Astrocyte (in vitro differentiated cells and primary cell): ENCODE measurements at regions not wholly inside any gene's neighbourhood (a gene's known extent, or its start where the extent isn't known, plus 50 kb on each side); places are given as distances from the start of the nearest gene placed in this dataset.

Experiments used
- DNase-seq: peaks from one replicate; pipeline ENCODE4 v3.0.0-alpha.2; 2010; ENCODE audit warnings: low read depth
- FAIRE-seq: peaks from 2 replicates; lab custom pipeline; 2011; peaks lifted over from hg19 to GRCh38; lab: Jason Lieb, UNC
- H2AFZ ChIP-seq: 2 replicates; pipeline ENCODE4 v1.6.0; 2012; ENCODE audit warnings: low read depth, low read length, inconsistent platforms
- H3K27ac ChIP-seq: 2 replicates; pipeline ENCODE4 v1.5.1; 2011; ENCODE audit warnings: low read depth, low read length, inconsistent platforms
- H3K27me3 ChIP-seq: 2 replicates; pipeline ENCODE4 v1.6.0; 2011; ENCODE audit warnings: low read length, inconsistent platforms; ENCODE audit not compliant: insufficient read depth
- H3K36me3 ChIP-seq: 2 replicates; pipeline ENCODE4 v1.5.1; 2011; ENCODE audit warnings: low read length, inconsistent platforms; ENCODE audit not compliant: insufficient read depth
- H3K4me1 ChIP-seq: 2 replicates; pipeline ENCODE4 v1.5.1; 2011; ENCODE audit warnings: low read length, inconsistent platforms; ENCODE audit not compliant: insufficient read depth
- H3K4me2 ChIP-seq: 2 replicates; pipeline ENCODE4 v1.6.0; 2012; ENCODE audit warnings: low read length, inconsistent platforms
- H3K4me3 ChIP-seq: 2 replicates; pipeline ENCODE4 v1.5.1; 2011; ENCODE audit warnings: low read depth, mild to moderate bottlenecking, low read length, inconsistent platforms; ENCODE audit not compliant: insufficient read depth
- H3K79me2 ChIP-seq: 2 replicates; pipeline ENCODE4 v1.6.0; 2012; ENCODE audit warnings: mild to moderate bottlenecking, low read length, inconsistent platforms; ENCODE audit not compliant: insufficient read depth
- H3K9ac ChIP-seq: 2 replicates; pipeline ENCODE4 v1.6.0; 2012; ENCODE audit warnings: mild to moderate bottlenecking, low read length, inconsistent platforms
- H3K9me3 ChIP-seq: 2 replicates; pipeline ENCODE4 v1.5.1; 2012; ENCODE audit warnings: low read depth, mild to moderate bottlenecking, low read length, inconsistent platforms; ENCODE audit not compliant: insufficient read depth
- H4K20me1 ChIP-seq: 2 replicates; pipeline ENCODE4 v1.6.0; 2012; ENCODE audit warnings: low read length, inconsistent platforms; ENCODE audit not compliant: insufficient read depth
- H3K27ac Mint-ChIP-seq: one replicate; pipeline ENCODE4 v1.8.0; 2021; ENCODE audit warnings: mild to moderate bottlenecking, mixed read lengths; ENCODE audit not compliant: unreplicated experiment
- H3K27me3 Mint-ChIP-seq: one replicate; pipeline ENCODE4 v1.8.0; 2021; ENCODE audit warnings: low read depth, mixed read lengths; ENCODE audit not compliant: unreplicated experiment
- H3K36me3 Mint-ChIP-seq: one replicate; pipeline ENCODE4 v1.8.0; 2021; ENCODE audit warnings: low read depth, mixed read lengths; ENCODE audit not compliant: unreplicated experiment
- H3K4me1 Mint-ChIP-seq: one replicate; pipeline ENCODE4 v1.8.0; 2021; ENCODE audit warnings: low read depth, mixed read lengths; ENCODE audit not compliant: unreplicated experiment
- H3K4me3 Mint-ChIP-seq: one replicate; pipeline ENCODE4 v1.8.0; 2021; ENCODE audit warnings: mild to moderate bottlenecking, moderate library complexity, mixed read lengths; ENCODE audit not compliant: unreplicated experiment
- H3K9me3 Mint-ChIP-seq: one replicate; pipeline ENCODE4 v1.8.0; 2021; ENCODE audit warnings: mild to moderate bottlenecking, mixed read lengths; ENCODE audit not compliant: unreplicated experiment
- EZH2 ChIP-seq: IDR thresholded peaks from 2 replicates; pipeline ENCODE4 v1.6.1; 2012; ENCODE audit warnings: mild to moderate bottlenecking, low read length, inconsistent platforms; ENCODE audit not compliant: insufficient read depth
- TF ChIP-seq, protein P1 (sequence below): IDR thresholded peaks from 2 replicates; pipeline ENCODE4 v1.5.1; 2011; ENCODE audit warnings: low read depth, mild to moderate bottlenecking, inconsistent platforms, low read length, moderate library complexity; ENCODE audit not compliant: insufficient read depth

DNA sequence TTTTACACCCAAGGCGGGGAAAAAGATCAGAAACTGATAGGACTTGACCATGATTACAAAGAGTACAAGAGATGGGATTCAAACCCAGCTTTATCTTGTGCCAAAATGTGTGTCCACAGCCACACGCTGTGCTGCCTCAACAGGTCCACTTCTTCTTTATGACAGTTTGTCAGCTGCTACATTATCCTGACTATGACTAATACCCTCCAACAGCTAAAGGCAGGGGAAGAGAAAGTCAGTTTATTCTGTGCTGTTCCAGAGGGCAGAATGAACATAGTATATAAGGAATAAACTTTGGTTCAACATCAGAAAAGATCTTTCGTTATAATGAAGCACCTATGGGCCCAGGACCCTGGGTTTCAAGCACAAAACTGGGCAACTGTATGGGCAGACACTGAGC lies 668.2 kb upstream of the TENM4 start:
- no peak overlapping the region for H3K9ac ChIP-seq
- FAIRE-seq, result no peak
- H3K36me3 ChIP-seq, result no peaks in the 10 kb centered on the region
- H3K9me3 Mint-ChIP-seq, result peaks cover 3% of the 10 kb centered on the region
- no peak overlapping the region for H3K27ac ChIP-seq
- DNase-seq, result peak; percentile 13
- H3K27ac Mint-ChIP-seq, result peak overlapping the region; percentile 19
- peaks cover 10% of the 10 kb centered on the region for H3K4me1 Mint-ChIP-seq
- no peaks in the 10 kb centered on the region for H4K20me1 ChIP-seq
- no peaks in the 10 kb centered on the region for H3K79me2 ChIP-seq
- no peaks in the 10 kb centered on the region for H3K27me3 ChIP-seq
- H3K4me2 ChIP-seq, result no peak overlapping the region
- no peak overlapping the region for H3K4me3 ChIP-seq
- TF ChIP-seq EZH2, result no peak
- TF ChIP-seq, protein P1, sequence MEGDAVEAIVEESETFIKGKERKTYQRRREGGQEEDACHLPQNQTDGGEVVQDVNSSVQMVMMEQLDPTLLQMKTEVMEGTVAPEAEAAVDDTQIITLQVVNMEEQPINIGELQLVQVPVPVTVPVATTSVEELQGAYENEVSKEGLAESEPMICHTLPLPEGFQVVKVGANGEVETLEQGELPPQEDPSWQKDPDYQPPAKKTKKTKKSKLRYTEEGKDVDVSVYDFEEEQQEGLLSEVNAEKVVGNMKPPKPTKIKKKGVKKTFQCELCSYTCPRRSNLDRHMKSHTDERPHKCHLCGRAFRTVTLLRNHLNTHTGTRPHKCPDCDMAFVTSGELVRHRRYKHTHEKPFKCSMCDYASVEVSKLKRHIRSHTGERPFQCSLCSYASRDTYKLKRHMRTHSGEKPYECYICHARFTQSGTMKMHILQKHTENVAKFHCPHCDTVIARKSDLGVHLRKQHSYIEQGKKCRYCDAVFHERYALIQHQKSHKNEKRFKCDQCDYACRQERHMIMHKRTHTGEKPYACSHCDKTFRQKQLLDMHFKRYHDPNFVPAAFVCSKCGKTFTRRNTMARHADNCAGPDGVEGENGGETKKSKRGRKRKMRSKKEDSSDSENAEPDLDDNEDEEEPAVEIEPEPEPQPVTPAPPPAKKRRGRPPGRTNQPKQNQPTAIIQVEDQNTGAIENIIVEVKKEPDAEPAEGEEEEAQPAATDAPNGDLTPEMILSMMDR, result no peak
- no peak overlapping the region for H2AFZ ChIP-seq
- no peaks in the 10 kb centered on the region for H3K9me3 ChIP-seq
- H3K27me3 Mint-ChIP-seq, result no peaks in the 10 kb centered on the region
- no peaks in the 10 kb centered on the region for H3K36me3 Mint-ChIP-seq
- H3K4me3 Mint-ChIP-seq, result peak overlapping the region; percentile 37
- H3K4me1 ChIP-seq, result peaks cover 3% of the 10 kb centered on the region

DNA sequence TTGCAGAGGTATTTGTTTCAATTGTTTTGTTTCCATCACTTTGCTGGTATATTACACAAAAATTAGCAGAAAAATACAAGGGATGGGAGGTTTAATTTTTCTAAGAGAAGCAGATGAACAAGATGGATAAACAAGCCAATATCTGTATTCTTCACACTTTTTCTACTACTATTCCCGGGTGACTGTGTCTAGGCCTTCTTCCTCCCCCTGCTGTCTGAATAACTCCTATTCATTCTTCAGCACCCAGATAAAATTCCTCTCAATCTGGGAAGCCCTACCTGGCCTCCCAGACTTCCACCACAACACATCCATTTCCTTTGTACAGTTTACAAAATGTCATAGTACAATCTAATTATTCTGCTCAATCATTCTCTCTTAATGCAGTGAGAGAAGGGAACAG lies 666.6 kb upstream of the TENM4 start:
- no peak for DNase-seq
- Histone ChIP-seq H3K79me2 (no peaks in the 10 kb centered on the region), H3K4me2 (no peak overlapping the region), H3K4me3 (no peak overlapping the region), H3K4me1 (peaks cover 11% of the 10 kb centered on the region), H3K36me3 (no peaks in the 10 kb centered on the region), H4K20me1 (no peaks in the 10 kb centered on the region), H3K9ac (no peak overlapping the region), H3K9me3 (no peaks in the 10 kb centered on the region), H2AFZ (no peak overlapping the region), H3K27me3 (no peaks in the 10 kb centered on the region), H3K27ac (no peak overlapping the region)
- no peak for FAIRE-seq
- Mint-ChIP-seq H3K36me3 (no peaks in the 10 kb centered on the region), H3K27me3 (no peaks in the 10 kb centered on the region), H3K9me3 (peaks cover 3% of the 10 kb centered on the region), H3K4me1 (peaks cover 22% of the 10 kb centered on the region), H3K27ac (no peak overlapping the region), H3K4me3 (no peak overlapping the region)
- TF ChIP-seq, protein P1, result no peak
- no peak for TF ChIP-seq EZH2

DNA sequence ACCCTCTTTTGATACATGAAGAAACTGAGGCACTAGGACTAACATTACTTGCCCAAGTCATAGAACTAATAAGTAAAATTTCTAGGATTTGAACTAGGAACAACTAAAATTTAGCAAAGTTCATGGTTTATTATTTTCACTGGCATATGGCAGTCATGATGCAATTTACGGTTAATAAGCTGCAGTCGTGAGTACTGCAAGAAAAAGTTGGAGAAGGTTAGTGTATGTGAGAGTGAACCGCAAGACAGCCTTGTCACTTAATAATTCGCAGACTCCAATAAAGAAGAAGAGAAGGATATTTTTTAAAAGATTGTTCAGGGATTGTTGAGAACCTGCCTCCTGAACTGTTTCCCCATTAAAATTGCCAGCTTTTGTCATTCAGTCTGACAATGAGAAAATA lies 663.4 kb upstream of the TENM4 start:
- Mint-ChIP-seq H3K4me1 (peaks cover 20% of the 10 kb centered on the region), H3K9me3 (no peaks in the 10 kb centered on the region), H3K27ac (peak overlapping the region; percentile 87), H3K27me3 (no peaks in the 10 kb centered on the region), H3K36me3 (no peaks in the 10 kb centered on the region), H3K4me3 (no peak overlapping the region)
- H3K27me3 ChIP-seq, result no peaks in the 10 kb centered on the region
- no peaks in the 10 kb centered on the region for H3K36me3 ChIP-seq
- H3K4me2 ChIP-seq, result peak overlapping the region; percentile 57
- FAIRE-seq, result no peak
- H3K9me3 ChIP-seq, result no peaks in the 10 kb centered on the region
- DNase-seq, result no peak
- peaks cover 11% of the 10 kb centered on the region for H3K4me1 ChIP-seq
- TF ChIP-seq EZH2, result no peak
- TF ChIP-seq, protein P1, result no peak
- H2AFZ ChIP-seq, result no peak overlapping the region
- peak overlapping the region; percentile 67 for H3K27ac ChIP-seq
- H3K4me3 ChIP-seq, result no peak overlapping the region
- H3K79me2 ChIP-seq, result no peaks in the 10 kb centered on the region
- H4K20me1 ChIP-seq, result no peaks in the 10 kb centered on the region
- H3K9ac ChIP-seq, result no peak overlapping the region
